ENCODE measurements at regions not wholly inside any gene's neighbourhood (a gene's known extent, or its start where the extent isn't known, plus 50 kb on each side); places are given as distances from the start of the nearest gene placed in this dataset.

GRCh38 chr5:130978475-130978874 is 186.6 kb downstream of the HINT1 start:
- no peak for TF ChIP-seq CTCF (IDR thresholded peaks at IDR 0.05)
- TF ChIP-seq EZH2 (IDR thresholded peaks at IDR 0.05), result no peak

Measured in neural progenitor cell (in vitro differentiated cells).